Motor neuron (in vitro differentiated cells): ENCODE measurements at regions not wholly inside any gene's neighbourhood (a gene's known extent, or its start where the extent isn't known, plus 50 kb on each side); places are given as distances from the start of the nearest gene placed in this dataset.

Source experiments
- ATAC-seq, 8 experiments: fragments of 200-7000 bp; cut with Tn5 transposase; replicated peaks in 6 of 8; 2 replicates each; pipeline ENCODE4 v1.8.0; 2021; ENCODE audit warnings: mild to moderate bottlenecking in 8 of 8, moderate library complexity in 8 of 8
- H3K27ac ChIP-seq, 2 donors: fragments of 250-450 bp; sonication (Bioruptor Pico); 2 replicates each; pipeline ENCODE4 v1.9.0; 2021; ENCODE audit warnings: antibody characterized with exemption in 2 of 2, mild to moderate bottlenecking in 2 of 2, moderate library complexity in 1 of 2
- H3K4me1 ChIP-seq, 2 donors: fragments of 250-450 bp; sonication (Bioruptor Pico); replicated peaks in 1 of 2; 2 replicates each; pipeline ENCODE4 v1.6.1; 2021; ENCODE audit warnings: antibody characterized with exemption in 2 of 2, mild to moderate bottlenecking in 2 of 2, moderate library complexity in 1 of 2
- H3K4me3 ChIP-seq, 5 donors: fragments of 250-450 bp; sonication (Bioruptor Pico); 2 replicates each; pipeline ENCODE4 v1.9.0; 2021; ENCODE audit warnings: antibody characterized with exemption in 5 of 5, mild to moderate bottlenecking in 5 of 5, moderate library complexity in 4 of 5
- WGBS, 10 experiments: fragments of 450-650 bp; shearing (Covaris generic); methylation state at CpG; one replicate each; pipeline ENCODE4 v1.0.0; 2022; 5-methylcytosine and 5-hydroxymethylcytosine counted together
- in situ Hi-C, 9 experiments: fragments of 400-800 bp; cut with MboI; loops; one replicate each; pipeline ENCODE4 v1.15.0; 2021; ENCODE audit warnings: low sequenced_read_pairs in 9 of 9, low pct_unique_long_range_greater_than_20kb in 2 of 9; ENCODE audit not compliant: unreplicated experiment in 9 of 9

- WGBS, 10 experiments: 0 to 30% (median 20%) methylated on average over 1 of the region's 1 CpG; no CpG with 5 or more reads in 7 of the 10 experiments
- Histone ChIP-seq H3K4me3 (no peak overlapping the region), H3K27ac (no peak overlapping the region), H3K4me1 (no peaks in the 10 kb centered on the region)
- in situ Hi-C loops: no loop called here
- ATAC-seq: no peak
Observed at GRCh38 chrX:100120956-100121355, 289.1 kb downstream of the PCDH19 start.

GRCh38 chrX:100098660-100099375 lies 311.3 kb downstream of the PCDH19 start:
- WGBS, 10 experiments: 36 to 100% (median 54%) methylated on average over 2 to 6 of the region's 7 CpGs; no CpG with 5 or more reads in 4 of the 10 experiments
- H3K27ac ChIP-seq: no peak overlapping the region
- no peak for ATAC-seq

GRCh38 chrX:100090931-100091330 lies 319.1 kb downstream of the PCDH19 start:
- H3K27ac ChIP-seq: no peak overlapping the region
- WGBS, 10 experiments: 24% methylated on average over 3 of the region's 3 CpGs; no CpG with 5 or more reads in 9 of the 10 experiments
- in situ Hi-C loops: no loop called here
- ATAC-seq: no peak
- H3K4me1 ChIP-seq: no peaks in the 10 kb centered on the region
- no peak overlapping the region for H3K4me3 ChIP-seq

More at GRCh38 chrX:100098660-100099375, 311.3 kb downstream of the PCDH19 start:
- H3K4me3 ChIP-seq: no peak overlapping the region
- in situ Hi-C loops: no loop called here
- no peaks in the 10 kb centered on the region for H3K4me1 ChIP-seq

DNA sequence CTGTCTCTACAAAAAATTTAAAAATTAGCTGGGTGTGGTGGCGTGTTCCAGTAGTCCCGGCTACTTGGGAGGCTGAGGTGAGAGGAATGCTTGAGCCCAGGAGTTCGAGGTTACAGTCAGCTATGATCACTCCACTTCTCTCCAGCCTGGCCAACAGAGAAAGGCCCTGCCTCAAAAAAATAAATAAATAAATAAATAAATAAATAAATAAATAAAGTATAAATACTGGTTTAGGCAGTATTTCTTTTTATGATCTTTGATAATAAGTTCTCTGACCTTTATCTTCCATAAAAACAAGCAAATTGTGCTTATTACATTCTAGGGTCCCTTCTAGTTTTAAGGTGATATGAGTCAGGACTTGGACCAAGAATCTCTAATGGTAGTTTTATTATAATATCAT lies 320.3 kb downstream of the PCDH19 start:
- in situ Hi-C loops: no loop called here
- Histone ChIP-seq H3K27ac (no peak overlapping the region), H3K4me3 (no peak overlapping the region), H3K4me1 (no peaks in the 10 kb centered on the region)
- 54 to 58% methylated on average over 3 of the region's 3 CpGs; no CpG with 5 or more reads in 8 of the 10 experiments for WGBS, 10 experiments
- ATAC-seq: no peak

GRCh38 chrX:100085846-100086245 lies 324.2 kb downstream of the PCDH19 start:
- in situ Hi-C loops: no loop called here

GRCh38 chrX:100083211-100083610 lies 326.9 kb downstream of the PCDH19 start:
- H3K4me3 ChIP-seq: no peak overlapping the region
- H3K27ac ChIP-seq: no peak overlapping the region
- in situ Hi-C loops: no loop called here
- peak in 5 of 8 experiments; percentile 65 to 73 (median 67) for ATAC-seq
- no peaks in the 10 kb centered on the region for H3K4me1 ChIP-seq

More at GRCh38 chrX:100085846-100086245, 324.2 kb downstream of the PCDH19 start:
- 0 to 56% methylated on average over 1 of the region's 1 CpG; no CpG with 5 or more reads in 8 of the 10 experiments for WGBS, 10 experiments
- H3K27ac ChIP-seq: no peak overlapping the region
- no peak for ATAC-seq
- H3K4me3 ChIP-seq: no peak overlapping the region
- no peaks in the 10 kb centered on the region for H3K4me1 ChIP-seq

GRCh38 chrX:100081503-100081902 lies 328.6 kb downstream of the PCDH19 start:
- ATAC-seq: no peak
- Histone ChIP-seq H3K4me1 (no peaks in the 10 kb centered on the region), H3K27ac (no peak overlapping the region), H3K4me3 (no peak overlapping the region)
- in situ Hi-C loops: no loop called here

GRCh38 chrX:100076031-100076430 lies 334.0 kb downstream of the PCDH19 start:
- no peak overlapping the region for H3K27ac ChIP-seq
- H3K4me1 ChIP-seq: no peaks in the 10 kb centered on the region
- H3K4me3 ChIP-seq: no peak overlapping the region
- 0 to 73% (median 40%) methylated on average over 1 to 2 of the region's 3 CpGs; no CpG with 5 or more reads in 7 of the 10 experiments for WGBS, 10 experiments
- ATAC-seq: no peak
- in situ Hi-C loops: no loop called here

GRCh38 chrX:100072336-100072735 lies 337.7 kb downstream of the PCDH19 start:
- H3K27ac ChIP-seq: no peak overlapping the region

DNA sequence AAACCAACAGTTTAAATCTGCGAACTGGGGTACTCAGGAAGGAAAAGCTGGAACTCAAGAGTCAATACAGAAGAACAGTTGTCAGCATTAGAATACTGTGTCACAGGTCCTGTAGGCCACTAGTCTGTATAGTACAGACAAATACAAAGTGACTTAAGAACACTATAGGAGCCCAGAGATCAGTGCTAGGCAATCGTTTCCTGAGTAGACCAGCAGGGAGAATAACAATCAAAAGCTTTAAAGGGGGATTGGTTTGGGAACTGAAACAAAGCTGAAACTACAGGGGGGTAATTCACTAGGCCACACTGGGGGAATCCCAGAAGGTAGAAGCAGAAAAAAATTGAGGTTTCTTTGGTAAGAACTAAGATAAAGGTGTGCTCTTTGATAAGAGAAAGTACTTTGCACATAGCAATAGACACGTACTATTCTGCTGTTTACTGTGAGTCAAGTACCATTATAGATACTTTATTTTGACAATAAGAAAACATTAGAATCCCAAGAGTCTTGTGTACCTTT lies 339.7 kb downstream of the PCDH19 start:
- no peak for ATAC-seq
- in situ Hi-C loops: no loop called here
- Histone ChIP-seq H3K4me3 (no peak overlapping the region), H3K27ac (no peak overlapping the region), H3K4me1 (no peaks in the 10 kb centered on the region)
- WGBS, 10 experiments: 0 to 67% (median 53%) methylated on average over 1 to 2 of the region's 3 CpGs; no CpG with 5 or more reads in 5 of the 10 experiments

More at GRCh38 chrX:100072336-100072735, 337.7 kb downstream of the PCDH19 start:
- in situ Hi-C loops: no loop called here
- H3K4me3 ChIP-seq: no peak overlapping the region
- H3K4me1 ChIP-seq: no peaks in the 10 kb centered on the region
- peak in 1 of 8 experiments; percentile 90 for ATAC-seq

- H3K4me1 ChIP-seq: no peaks in the 10 kb centered on the region
- in situ Hi-C loops: no loop called here
- H3K4me3 ChIP-seq: no peak overlapping the region
- no peak overlapping the region for H3K27ac ChIP-seq
- peak in 2 of 8 experiments; percentile 27 to 66 for ATAC-seq
- 0 to 43% (median 2%) methylated on average over 1 to 4 of the region's 5 CpGs; no CpG with 5 or more reads in 3 of the 10 experiments for WGBS, 10 experiments
Observed at GRCh38 chrX:100048156-100048555, 361.9 kb downstream of the PCDH19 start.
